GM23338 (cell line): ENCODE measurements at regions not wholly inside any gene's neighbourhood (a gene's known extent, or its start where the extent isn't known, plus 50 kb on each side); places are given as distances from the start of the nearest gene placed in this dataset.

Experiments
- ATAC-seq: fragments of 200-7000 bp; cut with Tn5 transposase; 3 replicates; pipeline ENCODE4 v1.9.1; 2020
- DNase-seq: peaks from one replicate; pipeline ENCODE4 v3.0.0-alpha.2; 2015; ENCODE audit warnings: low spot score
- H2AFZ ChIP-seq: fragments of 200-600 bp; sonication (generic); 2 replicates; pipeline ENCODE4 v1.8.0; 2016; ENCODE audit warnings: antibody characterized with exemption, mild to moderate bottlenecking, moderate library complexity
- H3F3A ChIP-seq: fragments of 200-600 bp; sonication (generic); replicated peaks from 2 replicates; pipeline ENCODE4 v1.8.0; 2017; ENCODE audit warnings: antibody characterized with exemption, mixed run types, low read depth
- H3K27ac ChIP-seq: fragments of 200-600 bp; sonication (generic); 2 replicates; pipeline ENCODE4 v1.6.1; 2016; ENCODE audit warnings: low read depth
- H3K27me3 ChIP-seq: fragments of 200-600 bp; sonication (generic); 2 replicates; pipeline ENCODE4 v1.8.0; 2016; ENCODE audit warnings: mild to moderate bottlenecking, mixed run types, moderate library complexity; ENCODE audit not compliant: insufficient read depth
- H3K36me3 ChIP-seq: fragments of 200-600 bp; sonication (generic); 2 replicates; pipeline ENCODE4 v1.8.0; 2016; ENCODE audit warnings: mild to moderate bottlenecking; ENCODE audit not compliant: insufficient read depth
- H3K4me1 ChIP-seq: fragments of 200-600 bp; sonication (generic); 2 replicates; pipeline ENCODE4 v1.8.0; 2016; ENCODE audit warnings: mild to moderate bottlenecking, moderate library complexity; ENCODE audit not compliant: insufficient read depth
- H3K4me2 ChIP-seq: fragments of 200-600 bp; sonication (generic); 2 replicates; pipeline ENCODE4 v1.7.1; 2017; ENCODE audit warnings: mixed run types
- H3K4me3 ChIP-seq: fragments of 200-600 bp; sonication (generic); 2 replicates; pipeline ENCODE4 v1.6.1; 2016; ENCODE audit warnings: mixed run types
- H3K79me2 ChIP-seq: fragments of 200-600 bp; sonication (generic); replicated peaks from 2 replicates; pipeline ENCODE4 v1.8.0; 2017; ENCODE audit warnings: mild to moderate bottlenecking; ENCODE audit not compliant: insufficient read depth
- H3K9me2 ChIP-seq: fragments of 200-600 bp; sonication (generic); 2 replicates; pipeline ENCODE4 v1.8.0; 2017; ENCODE audit not compliant: insufficient read depth
- H4K20me1 ChIP-seq: fragments of 200-600 bp; sonication (generic); replicated peaks from 2 replicates; pipeline ENCODE4 v1.8.0; 2017; ENCODE audit warnings: mild to moderate bottlenecking; ENCODE audit not compliant: insufficient read depth
- H3K27ac Mint-ChIP-seq: 2 replicates; pipeline ENCODE4 v1.8.0; 2020; ENCODE audit warnings: inconsistent platforms, mild to moderate bottlenecking, moderate library complexity, mixed read lengths
- H3K27me3 Mint-ChIP-seq: 3 replicates; pipeline ENCODE4 v1.8.0; 2022; ENCODE audit warnings: low read depth, mild to moderate bottlenecking, moderate library complexity, mixed read lengths, inconsistent platforms; ENCODE audit not compliant: insufficient read depth, poor library complexity
- H3K36me3 Mint-ChIP-seq: 3 replicates; pipeline ENCODE4 v1.8.0; 2021; ENCODE audit warnings: low read depth, mild to moderate bottlenecking, inconsistent platforms, moderate library complexity, mixed read lengths
- H3K4me1 Mint-ChIP-seq: 3 replicates; pipeline ENCODE4 v1.8.0; 2020; ENCODE audit warnings: mild to moderate bottlenecking, inconsistent platforms, mixed read lengths
- H3K4me3 Mint-ChIP-seq: 3 replicates; pipeline ENCODE4 v1.8.0; 2021; ENCODE audit warnings: moderate library complexity, mild to moderate bottlenecking, inconsistent platforms, mixed read lengths
- H3K9me3 Mint-ChIP-seq: 3 replicates; pipeline ENCODE4 v1.8.0; 2020; ENCODE audit warnings: moderate library complexity, mild to moderate bottlenecking, inconsistent platforms, mixed read lengths
- CTCF ChIP-seq, 2 experiments: fragments of 200-600 bp in 1 of 2; sonication (generic) in 1 of 2; conservative IDR thresholded peaks; 2 replicates each; pipeline versions ENCODE4 v1.5.1 to v1.6.1; 2016 to 2017; ENCODE audit warnings: antibody characterized with exemption in 2 of 2, low read depth in 2 of 2, mild to moderate bottlenecking in 2 of 2, moderate library complexity in 1 of 2
- ETS1 ChIP-seq: IDR thresholded peaks from 2 replicates; pipeline ENCODE4 v1.6.1; 2016; ENCODE audit warnings: antibody characterized with exemption
- EZH2 ChIP-seq: fragments of 200-600 bp; sonication (generic); IDR thresholded peaks from one replicate; pipeline ENCODE4 v1.8.0; 2017; ENCODE audit warnings: antibody characterized with exemption, mild to moderate bottlenecking, low read depth; ENCODE audit not compliant: unreplicated experiment
- EZH2phosphoT487 ChIP-seq: fragments of 200-600 bp; sonication (generic); IDR thresholded peaks from one replicate; pipeline ENCODE4 v1.8.1; 2018; ENCODE audit warnings: antibody characterized with exemption; ENCODE audit not compliant: unreplicated experiment
- JUNB ChIP-seq: IDR thresholded peaks from one replicate; pipeline ENCODE4 v1.6.1; 2016; ENCODE audit warnings: antibody characterized with exemption; ENCODE audit not compliant: unreplicated experiment
- NANOG ChIP-seq: IDR thresholded peaks from 2 replicates; pipeline ENCODE4 v1.6.1; 2016; ENCODE audit warnings: antibody characterized with exemption, borderline replicate concordance
- STAT1 ChIP-seq: IDR thresholded peaks from one replicate; pipeline ENCODE4 v1.6.1; 2016; ENCODE audit warnings: antibody characterized with exemption; ENCODE audit not compliant: unreplicated experiment
- ZNF114 ChIP-seq: fragments of 250-450 bp; sonication (Bioruptor Pico); IDR thresholded peaks from 2 replicates; pipeline ENCODE4 v1.5.0; 2020; ENCODE audit warnings: mild to moderate bottlenecking, moderate library complexity
- TF ChIP-seq, protein P1 (sequence below): fragments of 250-450 bp; sonication (Bioruptor Pico); IDR thresholded peaks from 2 replicates; pipeline ENCODE4 v1.5.0; 2020; ENCODE audit warnings: mild to moderate bottlenecking, moderate library complexity

GRCh38 chr10:29734640-29734961, 99.8 kb upstream of the SVIL start (continued):
- TF ChIP-seq CTCF (conservative IDR thresholded peaks at IDR 0.05; ENCODE audit: low read depth in 2 of 2), result no peak

DNA sequence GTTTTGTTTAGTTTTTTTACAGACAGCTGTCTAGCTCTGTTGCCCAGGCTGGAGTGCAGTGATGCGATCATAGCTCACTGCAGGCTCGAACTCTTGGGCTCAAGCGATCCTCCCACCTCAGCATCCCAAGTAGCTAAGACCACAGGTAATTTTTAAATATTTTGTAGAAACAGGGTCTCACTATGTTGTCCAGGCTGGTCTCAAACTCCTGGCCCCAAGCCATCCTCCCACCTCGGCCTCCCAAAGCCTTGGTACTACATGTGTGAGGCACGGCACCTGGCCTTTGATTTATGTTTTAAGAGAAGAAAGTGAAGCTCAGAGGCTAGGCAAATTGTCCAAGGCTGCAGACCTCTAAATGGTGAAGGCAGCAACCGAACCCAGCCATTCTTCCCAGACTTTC, 98.6 kb upstream of the SVIL start:
- peaks cover 5% of the 10 kb centered on the region for H3K36me3 Mint-ChIP-seq
- H3K27ac Mint-ChIP-seq, result no peak overlapping the region
- no peak overlapping the region for H3K27ac ChIP-seq
- peaks cover 41% of the 10 kb centered on the region for H3K4me1 Mint-ChIP-seq
- peaks cover 16% of the 10 kb centered on the region; the same call in 1 of the 2 replicates for H4K20me1 ChIP-seq
- 0 out of 2 replicates have a peak, but pooled peaks cover 3% of the 10 kb centered on the region for H3F3A ChIP-seq
- TF ChIP-seq ETS1 (no peak), EZH2 (no peak), ZNF114 (no peak), JUNB (no peak), EZH2phosphoT487 (no peak), NANOG (no peak), CTCF (conservative IDR thresholded peaks at IDR 0.05; ENCODE audit: low read depth in 2 of 2) (no peak), STAT1 (no peak)
- TF ChIP-seq, protein P1, sequence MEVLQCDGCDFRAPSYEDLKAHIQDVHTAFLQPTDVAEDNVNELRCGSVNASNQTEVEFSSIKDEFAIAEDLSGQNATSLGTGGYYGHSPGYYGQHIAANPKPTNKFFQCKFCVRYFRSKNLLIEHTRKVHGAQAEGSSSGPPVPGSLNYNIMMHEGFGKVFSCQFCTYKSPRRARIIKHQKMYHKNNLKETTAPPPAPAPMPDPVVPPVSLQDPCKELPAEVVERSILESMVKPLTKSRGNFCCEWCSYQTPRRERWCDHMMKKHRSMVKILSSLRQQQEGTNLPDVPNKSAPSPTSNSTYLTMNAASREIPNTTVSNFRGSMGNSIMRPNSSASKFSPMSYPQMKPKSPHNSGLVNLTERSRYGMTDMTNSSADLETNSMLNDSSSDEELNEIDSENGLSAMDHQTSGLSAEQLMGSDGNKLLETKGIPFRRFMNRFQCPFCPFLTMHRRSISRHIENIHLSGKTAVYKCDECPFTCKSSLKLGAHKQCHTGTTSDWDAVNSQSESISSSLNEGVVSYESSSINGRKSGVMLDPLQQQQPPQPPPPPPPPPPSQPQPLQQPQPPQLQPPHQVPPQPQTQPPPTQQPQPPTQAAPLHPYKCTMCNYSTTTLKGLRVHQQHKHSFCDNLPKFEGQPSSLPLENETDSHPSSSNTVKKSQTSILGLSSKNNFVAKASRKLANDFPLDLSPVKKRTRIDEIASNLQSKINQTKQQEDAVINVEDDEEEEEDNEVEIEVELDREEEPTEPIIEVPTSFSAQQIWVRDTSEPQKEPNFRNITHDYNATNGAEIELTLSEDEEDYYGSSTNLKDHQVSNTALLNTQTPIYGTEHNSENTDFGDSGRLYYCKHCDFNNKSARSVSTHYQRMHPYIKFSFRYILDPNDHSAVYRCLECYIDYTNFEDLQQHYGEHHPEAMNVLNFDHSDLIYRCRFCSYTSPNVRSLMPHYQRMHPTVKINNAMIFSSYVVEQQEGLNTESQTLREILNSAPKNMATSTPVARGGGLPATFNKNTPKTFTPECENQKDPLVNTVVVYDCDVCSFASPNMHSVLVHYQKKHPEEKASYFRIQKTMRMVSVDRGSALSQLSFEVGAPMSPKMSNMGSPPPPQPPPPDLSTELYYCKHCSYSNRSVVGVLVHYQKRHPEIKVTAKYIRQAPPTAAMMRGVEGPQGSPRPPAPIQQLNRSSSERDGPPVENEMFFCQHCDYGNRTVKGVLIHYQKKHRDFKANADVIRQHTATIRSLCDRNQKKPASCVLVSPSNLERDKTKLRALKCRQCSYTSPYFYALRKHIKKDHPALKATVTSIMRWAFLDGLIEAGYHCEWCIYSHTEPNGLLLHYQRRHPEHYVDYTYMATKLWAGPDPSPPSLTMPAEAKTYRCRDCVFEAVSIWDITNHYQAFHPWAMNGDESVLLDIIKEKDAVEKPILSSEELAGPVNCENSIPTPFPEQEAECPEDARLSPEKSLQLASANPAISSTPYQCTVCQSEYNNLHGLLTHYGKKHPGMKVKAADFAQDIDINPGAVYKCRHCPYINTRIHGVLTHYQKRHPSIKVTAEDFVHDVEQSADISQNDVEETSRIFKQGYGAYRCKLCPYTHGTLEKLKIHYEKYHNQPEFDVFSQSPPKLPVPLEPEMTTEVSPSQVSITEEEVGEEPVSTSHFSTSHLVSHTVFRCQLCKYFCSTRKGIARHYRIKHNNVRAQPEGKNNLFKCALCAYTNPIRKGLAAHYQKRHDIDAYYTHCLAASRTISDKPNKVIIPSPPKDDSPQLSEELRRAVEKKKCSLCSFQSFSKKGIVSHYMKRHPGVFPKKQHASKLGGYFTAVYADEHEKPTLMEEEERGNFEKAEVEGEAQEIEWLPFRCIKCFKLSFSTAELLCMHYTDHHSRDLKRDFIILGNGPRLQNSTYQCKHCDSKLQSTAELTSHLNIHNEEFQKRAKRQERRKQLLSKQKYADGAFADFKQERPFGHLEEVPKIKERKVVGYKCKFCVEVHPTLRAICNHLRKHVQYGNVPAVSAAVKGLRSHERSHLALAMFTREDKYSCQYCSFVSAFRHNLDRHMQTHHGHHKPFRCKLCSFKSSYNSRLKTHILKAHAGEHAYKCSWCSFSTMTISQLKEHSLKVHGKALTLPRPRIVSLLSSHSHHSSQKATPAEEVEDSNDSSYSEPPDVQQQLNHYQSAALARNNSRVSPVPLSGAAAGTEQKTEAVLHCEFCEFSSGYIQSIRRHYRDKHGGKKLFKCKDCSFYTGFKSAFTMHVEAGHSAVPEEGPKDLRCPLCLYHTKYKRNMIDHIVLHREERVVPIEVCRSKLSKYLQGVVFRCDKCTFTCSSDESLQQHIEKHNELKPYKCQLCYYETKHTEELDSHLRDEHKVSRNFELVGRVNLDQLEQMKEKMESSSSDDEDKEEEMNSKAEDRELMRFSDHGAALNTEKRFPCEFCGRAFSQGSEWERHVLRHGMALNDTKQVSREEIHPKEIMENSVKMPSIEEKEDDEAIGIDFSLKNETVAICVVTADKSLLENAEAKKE (CRISPR knock-in tag), result no peak
- no peak overlapping the region for H3K4me2 ChIP-seq
- ATAC-seq (no peak), DNase-seq (no peak)
- peaks cover 31% of the 10 kb centered on the region for H3K27me3 Mint-ChIP-seq
- H3K9me2 ChIP-seq, result 0 out of 2 replicates have a peak, but pooled peaks cover 2% of the 10 kb centered on the region
- H3K27me3 ChIP-seq, result peaks cover 51% of the 10 kb centered on the region
- H3K4me1 ChIP-seq, result peaks cover 51% of the 10 kb centered on the region
- H3K79me2 ChIP-seq, result peaks cover 21% of the 10 kb centered on the region
- no peak overlapping the region for H2AFZ ChIP-seq
- no peaks in the 10 kb centered on the region for H3K36me3 ChIP-seq
- no peak overlapping the region; the same call in 2 of the 3 replicates for H3K4me3 Mint-ChIP-seq
- no peak overlapping the region for H3K4me3 ChIP-seq
- H3K9me3 Mint-ChIP-seq, result no peaks in the 10 kb centered on the region; the same call in 2 of the 3 replicates
